Neuron (in vitro differentiated cells): ENCODE measurements at regions not wholly inside any gene's neighbourhood (a gene's known extent, or its start where the extent isn't known, plus 50 kb on each side); places are given as distances from the start of the nearest gene placed in this dataset.
A peak's percentile ranks its signal among the peaks of the same experiment; 100 is the strongest.

Experiments
- H2AFZ ChIP-seq: one replicate; pipeline ENCODE4 v1.6.1; 2013; ENCODE audit warnings: low read depth, mild to moderate bottlenecking, inconsistent platforms, low read length, moderate library complexity
- H3K27me3 ChIP-seq: one replicate; pipeline ENCODE4 v1.6.1; 2013; ENCODE audit warnings: low read length; ENCODE audit not compliant: insufficient read depth
- H3K36me3 ChIP-seq: one replicate; pipeline ENCODE4 v1.6.1; 2013; ENCODE audit warnings: low read length; ENCODE audit not compliant: insufficient read depth
- H3K4me1 ChIP-seq: one replicate; pipeline ENCODE4 v1.6.1; 2013; ENCODE audit warnings: low read length; ENCODE audit not compliant: insufficient read depth
- H3K4me3 ChIP-seq: 2 replicates; pipeline ENCODE4 v1.5.1; 2013; ENCODE audit warnings: mild to moderate bottlenecking, low read length, moderate library complexity
- H3K9me3 ChIP-seq: one replicate; pipeline ENCODE4 v1.6.1; 2013; ENCODE audit warnings: low read length

- no peak overlapping the region for H3K4me3 ChIP-seq
- peaks cover 4% of the 10 kb centered on the region for H3K4me1 ChIP-seq
- no peak overlapping the region for H2AFZ ChIP-seq
- no peaks in the 10 kb centered on the region for H3K27me3 ChIP-seq
- no peaks in the 10 kb centered on the region for H3K36me3 ChIP-seq
- H3K9me3 ChIP-seq: no peaks in the 10 kb centered on the region
Observed at GRCh38 chr2:235390108-235390815, 103.6 kb upstream of the AGAP1 start.

- H3K9me3 ChIP-seq: no peaks in the 10 kb centered on the region
- H3K27me3 ChIP-seq: no peaks in the 10 kb centered on the region
- no peak overlapping the region for H3K4me3 ChIP-seq
- no peaks in the 10 kb centered on the region for H3K4me1 ChIP-seq
- H2AFZ ChIP-seq: no peak overlapping the region
- no peaks in the 10 kb centered on the region for H3K36me3 ChIP-seq
Observed at GRCh38 chr2:235390816-235391194, 103.0 kb upstream of the AGAP1 start.

GRCh38 chr2:235391921-235392615 lies 101.8 kb upstream of the AGAP1 start:
- H3K36me3 ChIP-seq: no peaks in the 10 kb centered on the region
- no peaks in the 10 kb centered on the region for H3K4me1 ChIP-seq
- no peak overlapping the region for H3K4me3 ChIP-seq
- no peaks in the 10 kb centered on the region for H3K9me3 ChIP-seq
- no peak overlapping the region for H2AFZ ChIP-seq
- H3K27me3 ChIP-seq: no peaks in the 10 kb centered on the region

- H3K4me3 ChIP-seq: no peak overlapping the region
- H3K4me1 ChIP-seq: no peaks in the 10 kb centered on the region
- peak overlapping the region; percentile 11 for H2AFZ ChIP-seq
- no peaks in the 10 kb centered on the region for H3K9me3 ChIP-seq
- H3K27me3 ChIP-seq: no peaks in the 10 kb centered on the region
- no peaks in the 10 kb centered on the region for H3K36me3 ChIP-seq
Observed at GRCh38 chr2:235394278-235394828, 99.5 kb upstream of the AGAP1 start.

GRCh38 chr2:235396071-235396846 lies 97.6 kb upstream of the AGAP1 start:
- Histone ChIP-seq H3K4me3 (no peak overlapping the region), H3K36me3 (no peaks in the 10 kb centered on the region), H3K27me3 (no peaks in the 10 kb centered on the region), H3K9me3 (peaks cover 4% of the 10 kb centered on the region), H2AFZ (no peak overlapping the region), H3K4me1 (no peaks in the 10 kb centered on the region)

- Histone ChIP-seq H3K4me3 (no peak overlapping the region), H3K36me3 (no peaks in the 10 kb centered on the region), H2AFZ (no peak overlapping the region)
Observed at GRCh38 chr2:235398321-235398720, 95.5 kb upstream of the AGAP1 start.

GRCh38 chr2:235399895-235400294 lies 93.9 kb upstream of the AGAP1 start:
- H3K36me3 ChIP-seq: no peaks in the 10 kb centered on the region
- no peaks in the 10 kb centered on the region for H3K27me3 ChIP-seq
- no peak overlapping the region for H3K4me3 ChIP-seq
- peaks cover 4% of the 10 kb centered on the region for H3K9me3 ChIP-seq
- no peak overlapping the region for H2AFZ ChIP-seq
- peaks cover 17% of the 10 kb centered on the region for H3K4me1 ChIP-seq

More at GRCh38 chr2:235398321-235398720, 95.5 kb upstream of the AGAP1 start:
- Histone ChIP-seq H3K9me3 (peaks cover 4% of the 10 kb centered on the region), H3K4me1 (peaks cover 15% of the 10 kb centered on the region), H3K27me3 (no peaks in the 10 kb centered on the region)

GRCh38 chr2:235402422-235402821 lies 91.4 kb upstream of the AGAP1 start:
- no peak overlapping the region for H2AFZ ChIP-seq
- H3K36me3 ChIP-seq: no peaks in the 10 kb centered on the region
- peaks cover 17% of the 10 kb centered on the region for H3K4me1 ChIP-seq
- H3K4me3 ChIP-seq: no peak overlapping the region
- H3K9me3 ChIP-seq: peaks cover 4% of the 10 kb centered on the region
- H3K27me3 ChIP-seq: no peaks in the 10 kb centered on the region

GRCh38 chr2:235405612-235406361 lies 88.1 kb upstream of the AGAP1 start:
- Histone ChIP-seq H3K27me3 (no peaks in the 10 kb centered on the region), H3K4me1 (peaks cover 17% of the 10 kb centered on the region), H2AFZ (no peak overlapping the region), H3K4me3 (no peak overlapping the region), H3K9me3 (no peaks in the 10 kb centered on the region), H3K36me3 (no peaks in the 10 kb centered on the region)

GRCh38 chr2:235406430-235406829 lies 87.4 kb upstream of the AGAP1 start:
- no peaks in the 10 kb centered on the region for H3K36me3 ChIP-seq
- H3K9me3 ChIP-seq: no peaks in the 10 kb centered on the region
- no peaks in the 10 kb centered on the region for H3K27me3 ChIP-seq
- no peak overlapping the region for H3K4me3 ChIP-seq
- no peak overlapping the region for H2AFZ ChIP-seq
- H3K4me1 ChIP-seq: peaks cover 17% of the 10 kb centered on the region

GRCh38 chr2:235411905-235412485 lies 81.8 kb upstream of the AGAP1 start:
- Histone ChIP-seq H3K9me3 (no peaks in the 10 kb centered on the region), H3K4me1 (peaks cover 5% of the 10 kb centered on the region), H3K27me3 (no peaks in the 10 kb centered on the region), H3K4me3 (no peak overlapping the region), H2AFZ (no peak overlapping the region), H3K36me3 (no peaks in the 10 kb centered on the region)

GRCh38 chr2:235413064-235413463 lies 80.8 kb upstream of the AGAP1 start:
- H3K4me1 ChIP-seq: peaks cover 12% of the 10 kb centered on the region
- no peaks in the 10 kb centered on the region for H3K9me3 ChIP-seq

More at GRCh38 chr2:235413064-235413463, 80.8 kb upstream of the AGAP1 start:
- no peaks in the 10 kb centered on the region for H3K27me3 ChIP-seq
- H2AFZ ChIP-seq: no peak overlapping the region
- no peaks in the 10 kb centered on the region for H3K36me3 ChIP-seq
- no peak overlapping the region for H3K4me3 ChIP-seq
